Liver (tissue), 3 donors: ENCODE measurements at regions not wholly inside any gene's neighbourhood (a gene's known extent, or its start where the extent isn't known, plus 50 kb on each side); places are given as distances from the start of the nearest gene placed in this dataset.

Experiments
- FOXA1 ChIP-seq: IDR thresholded peaks from 2 replicates; pipeline ENCODE4 v1.6.1; 2016; ENCODE audit warnings: antibody characterized with exemption
- JUND ChIP-seq, 2 donors: IDR thresholded peaks; 2 replicates each; pipeline ENCODE4 v1.6.1; 2016; ENCODE audit warnings: antibody characterized with exemption in 2 of 2
- RAD21 ChIP-seq, 2 donors: IDR thresholded peaks; 2 replicates each; pipeline ENCODE4 v1.6.1; 2016; ENCODE audit warnings: antibody characterized with exemption in 2 of 2, mild to moderate bottlenecking in 2 of 2
- RXRA ChIP-seq, 2 donors: IDR thresholded peaks; 2 replicates each; pipeline ENCODE4 v1.6.1; 2017 to 2018; ENCODE audit warnings: antibody characterized with exemption in 2 of 2, mild to moderate bottlenecking in 1 of 2
- SP1 ChIP-seq: IDR thresholded peaks from 2 replicates; pipeline ENCODE4 v1.6.1; 2018; ENCODE audit warnings: antibody characterized with exemption, mild to moderate bottlenecking
- TF ChIP-seq, protein P1 (sequence below): fragments of 150-350 bp; IDR thresholded peaks from 2 replicates; pipeline ENCODE4 v1.5.1; 2017; ENCODE audit warnings: improper control_type of control experiment, low read depth, low read length; ENCODE audit not compliant: missing input control
- TF ChIP-seq, protein P2 (sequence below): IDR thresholded peaks from 2 replicates; pipeline ENCODE4 v1.6.1; 2016; ENCODE audit warnings: antibody characterized with exemption
- TF ChIP-seq, protein P3 (sequence below): IDR thresholded peaks from 2 replicates; pipeline ENCODE4 v1.6.1; 2016; ENCODE audit warnings: antibody characterized with exemption, mild to moderate bottlenecking
- TF ChIP-seq, protein P4 (sequence below): IDR thresholded peaks from 2 replicates; pipeline ENCODE4 v1.6.1; 2016; ENCODE audit warnings: antibody characterized with exemption
- donor health status: healthy.
- donor health status: healthy.

DNA sequence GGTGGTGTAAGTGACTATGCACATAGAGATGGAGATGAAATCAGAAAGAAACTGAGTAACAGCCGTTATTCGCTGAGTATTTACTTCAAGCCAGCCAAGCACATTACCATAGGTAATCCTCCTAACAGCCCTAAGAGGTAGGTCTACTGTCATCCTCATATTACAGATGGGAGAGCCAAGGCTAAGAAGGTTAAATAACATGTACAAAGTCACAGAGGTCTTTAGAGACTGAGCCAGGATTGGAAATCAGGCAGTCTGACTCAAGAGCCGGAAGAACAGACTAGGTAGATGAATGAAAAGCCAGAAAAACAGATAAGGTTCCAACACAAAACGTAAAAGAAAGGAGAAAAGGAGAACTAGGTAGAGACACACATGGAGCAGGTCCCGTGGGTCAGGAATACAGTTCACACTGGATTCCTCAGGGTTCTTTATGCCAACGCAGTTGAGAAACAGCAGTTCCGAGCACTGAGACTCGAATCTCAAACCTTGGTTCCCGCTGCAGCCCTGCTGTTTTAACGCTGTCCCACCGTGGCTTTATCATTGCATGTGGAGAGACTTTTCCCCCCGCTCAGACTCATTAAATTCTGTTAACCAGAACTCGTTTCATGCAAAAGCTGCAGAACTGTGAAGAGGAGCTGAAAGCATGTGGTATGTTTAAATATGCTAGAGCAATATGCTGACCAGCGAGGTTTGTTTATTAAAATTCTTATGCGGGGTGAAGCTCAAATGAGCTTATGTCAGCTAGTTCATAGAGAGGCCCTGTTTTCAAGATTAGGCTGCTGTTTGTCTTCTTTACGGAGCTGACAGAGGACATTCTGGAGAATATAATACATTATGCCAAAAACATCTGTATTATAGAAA, 537.9 kb downstream of the CD83 start:
- TF ChIP-seq FOXA1 (no peak), SP1 (no peak), RXRA (IDR thresholded peaks at IDR 0.05) (no peak), RAD21 (IDR thresholded peaks at IDR 0.05) (no peak), JUND (IDR thresholded peaks at IDR 0.05) (no peak)
- TF ChIP-seq, protein P1, sequence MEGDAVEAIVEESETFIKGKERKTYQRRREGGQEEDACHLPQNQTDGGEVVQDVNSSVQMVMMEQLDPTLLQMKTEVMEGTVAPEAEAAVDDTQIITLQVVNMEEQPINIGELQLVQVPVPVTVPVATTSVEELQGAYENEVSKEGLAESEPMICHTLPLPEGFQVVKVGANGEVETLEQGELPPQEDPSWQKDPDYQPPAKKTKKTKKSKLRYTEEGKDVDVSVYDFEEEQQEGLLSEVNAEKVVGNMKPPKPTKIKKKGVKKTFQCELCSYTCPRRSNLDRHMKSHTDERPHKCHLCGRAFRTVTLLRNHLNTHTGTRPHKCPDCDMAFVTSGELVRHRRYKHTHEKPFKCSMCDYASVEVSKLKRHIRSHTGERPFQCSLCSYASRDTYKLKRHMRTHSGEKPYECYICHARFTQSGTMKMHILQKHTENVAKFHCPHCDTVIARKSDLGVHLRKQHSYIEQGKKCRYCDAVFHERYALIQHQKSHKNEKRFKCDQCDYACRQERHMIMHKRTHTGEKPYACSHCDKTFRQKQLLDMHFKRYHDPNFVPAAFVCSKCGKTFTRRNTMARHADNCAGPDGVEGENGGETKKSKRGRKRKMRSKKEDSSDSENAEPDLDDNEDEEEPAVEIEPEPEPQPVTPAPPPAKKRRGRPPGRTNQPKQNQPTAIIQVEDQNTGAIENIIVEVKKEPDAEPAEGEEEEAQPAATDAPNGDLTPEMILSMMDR = no peak
- TF ChIP-seq, protein P2, sequence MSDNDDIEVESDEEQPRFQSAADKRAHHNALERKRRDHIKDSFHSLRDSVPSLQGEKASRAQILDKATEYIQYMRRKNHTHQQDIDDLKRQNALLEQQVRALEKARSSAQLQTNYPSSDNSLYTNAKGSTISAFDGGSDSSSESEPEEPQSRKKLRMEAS = no peak
- TF ChIP-seq, protein P3, sequence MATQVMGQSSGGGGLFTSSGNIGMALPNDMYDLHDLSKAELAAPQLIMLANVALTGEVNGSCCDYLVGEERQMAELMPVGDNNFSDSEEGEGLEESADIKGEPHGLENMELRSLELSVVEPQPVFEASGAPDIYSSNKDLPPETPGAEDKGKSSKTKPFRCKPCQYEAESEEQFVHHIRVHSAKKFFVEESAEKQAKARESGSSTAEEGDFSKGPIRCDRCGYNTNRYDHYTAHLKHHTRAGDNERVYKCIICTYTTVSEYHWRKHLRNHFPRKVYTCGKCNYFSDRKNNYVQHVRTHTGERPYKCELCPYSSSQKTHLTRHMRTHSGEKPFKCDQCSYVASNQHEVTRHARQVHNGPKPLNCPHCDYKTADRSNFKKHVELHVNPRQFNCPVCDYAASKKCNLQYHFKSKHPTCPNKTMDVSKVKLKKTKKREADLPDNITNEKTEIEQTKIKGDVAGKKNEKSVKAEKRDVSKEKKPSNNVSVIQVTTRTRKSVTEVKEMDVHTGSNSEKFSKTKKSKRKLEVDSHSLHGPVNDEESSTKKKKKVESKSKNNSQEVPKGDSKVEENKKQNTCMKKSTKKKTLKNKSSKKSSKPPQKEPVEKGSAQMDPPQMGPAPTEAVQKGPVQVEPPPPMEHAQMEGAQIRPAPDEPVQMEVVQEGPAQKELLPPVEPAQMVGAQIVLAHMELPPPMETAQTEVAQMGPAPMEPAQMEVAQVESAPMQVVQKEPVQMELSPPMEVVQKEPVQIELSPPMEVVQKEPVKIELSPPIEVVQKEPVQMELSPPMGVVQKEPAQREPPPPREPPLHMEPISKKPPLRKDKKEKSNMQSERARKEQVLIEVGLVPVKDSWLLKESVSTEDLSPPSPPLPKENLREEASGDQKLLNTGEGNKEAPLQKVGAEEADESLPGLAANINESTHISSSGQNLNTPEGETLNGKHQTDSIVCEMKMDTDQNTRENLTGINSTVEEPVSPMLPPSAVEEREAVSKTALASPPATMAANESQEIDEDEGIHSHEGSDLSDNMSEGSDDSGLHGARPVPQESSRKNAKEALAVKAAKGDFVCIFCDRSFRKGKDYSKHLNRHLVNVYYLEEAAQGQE = no peak
- TF ChIP-seq, protein P4, sequence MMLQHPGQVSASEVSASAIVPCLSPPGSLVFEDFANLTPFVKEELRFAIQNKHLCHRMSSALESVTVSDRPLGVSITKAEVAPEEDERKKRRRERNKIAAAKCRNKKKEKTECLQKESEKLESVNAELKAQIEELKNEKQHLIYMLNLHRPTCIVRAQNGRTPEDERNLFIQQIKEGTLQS = no peak
